ENCODE measurements at regions not wholly inside any gene's neighbourhood (a gene's known extent, or its start where the extent isn't known, plus 50 kb on each side); places are given as distances from the start of the nearest gene placed in this dataset.
"Not testable (repeated sequence)": the region's sequence is repeated elsewhere in the genome, so short reads cannot be mapped to it uniquely, and the experiment has no call there.

DNA sequence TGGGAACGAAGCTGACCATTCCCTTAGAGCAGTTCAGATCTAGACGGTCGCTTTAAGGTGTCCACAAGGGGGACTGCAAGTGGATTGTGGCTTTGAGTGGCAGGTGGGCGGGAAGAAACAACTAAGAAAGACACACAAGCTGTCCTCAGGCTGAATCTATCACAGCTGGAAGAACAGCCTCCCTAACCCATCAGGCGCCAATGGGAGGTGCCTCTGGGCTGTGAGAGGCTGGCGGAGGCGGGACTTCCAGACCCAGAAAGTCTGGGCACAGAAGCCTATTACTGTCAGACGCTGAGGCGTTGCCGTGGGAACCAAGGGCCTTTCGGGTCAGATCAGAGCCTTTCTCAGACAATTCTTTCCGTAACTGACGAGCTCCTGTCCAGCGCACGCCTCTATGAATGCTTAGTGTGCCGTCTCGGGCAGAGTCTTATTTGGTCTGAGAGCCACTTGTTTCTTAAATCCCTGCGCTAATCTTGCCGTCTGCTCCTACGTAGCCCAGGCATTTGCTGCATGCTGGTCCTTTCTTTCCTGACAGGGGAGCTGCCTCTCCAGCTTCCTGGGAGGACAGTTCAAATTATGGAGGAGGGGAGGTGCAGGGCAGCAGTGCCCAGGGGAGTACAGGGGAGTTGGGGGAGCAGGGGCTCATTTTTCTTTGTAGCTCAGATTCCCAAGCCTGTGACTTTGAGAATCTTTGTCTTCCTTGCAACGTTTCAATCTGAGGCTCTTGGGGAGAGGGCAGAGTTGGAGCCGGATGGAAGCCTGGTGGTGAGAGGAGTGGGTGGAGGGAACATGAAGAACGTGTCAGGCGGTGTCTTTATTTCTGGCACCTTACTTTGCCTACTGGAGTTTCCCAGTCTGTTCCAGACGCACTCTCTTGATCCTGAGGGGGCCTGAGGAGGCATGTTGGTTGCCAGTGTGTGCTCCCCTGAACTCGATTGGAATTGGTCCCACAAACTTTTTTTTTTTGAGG is 618.7 kb downstream of the KCNJ18 start:
- Mint-ChIP-seq H3K4me1 (no peaks in the 10 kb centered on the region), H3K36me3 (peaks cover 0 to 11% (median 6%) of the 10 kb centered on the region in 3 donors), H3K4me3 (no peak overlapping the region), H3K27me3 (ENCODE audit: low read depth in 3 of 3) (peaks cover 0 to 3% (median 2%) of the 10 kb centered on the region in 3 donors), H3K9me3 (peaks cover 18 to 49% (median 44%) of the 10 kb centered on the region in 6 donors), H3K27ac (no peak overlapping the region)
- DNase-seq: no peak

DNA sequence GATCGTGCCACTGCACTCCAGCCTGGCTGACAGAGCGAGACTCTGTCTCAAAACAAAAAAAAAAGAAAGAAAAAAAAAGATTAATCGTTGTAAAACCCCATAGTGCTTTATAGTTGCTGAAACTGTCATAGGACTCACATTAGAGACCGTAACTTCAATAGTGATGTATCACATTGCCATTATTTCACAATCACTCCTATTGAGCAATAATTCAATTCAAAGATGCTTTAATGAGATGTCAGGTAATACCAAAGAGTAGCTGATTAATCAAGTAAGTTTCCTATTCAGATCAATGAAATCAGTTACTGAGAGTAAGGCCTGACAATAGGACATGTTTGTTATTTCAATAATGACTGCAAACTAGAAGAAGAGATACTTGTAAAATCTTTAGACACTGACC is 628.7 kb downstream of the KCNJ18 start:
- not testable (repeated sequence) for DNase-seq; H3K4me1 Mint-ChIP-seq; H3K27ac Mint-ChIP-seq; H3K27me3 Mint-ChIP-seq (ENCODE audit: low read depth in 3 of 3); H3K4me3 Mint-ChIP-seq; H3K36me3 Mint-ChIP-seq
- peaks cover 17 to 61% (median 47%) of the 10 kb centered on the region in 6 donors for H3K9me3 Mint-ChIP-seq

DNA sequence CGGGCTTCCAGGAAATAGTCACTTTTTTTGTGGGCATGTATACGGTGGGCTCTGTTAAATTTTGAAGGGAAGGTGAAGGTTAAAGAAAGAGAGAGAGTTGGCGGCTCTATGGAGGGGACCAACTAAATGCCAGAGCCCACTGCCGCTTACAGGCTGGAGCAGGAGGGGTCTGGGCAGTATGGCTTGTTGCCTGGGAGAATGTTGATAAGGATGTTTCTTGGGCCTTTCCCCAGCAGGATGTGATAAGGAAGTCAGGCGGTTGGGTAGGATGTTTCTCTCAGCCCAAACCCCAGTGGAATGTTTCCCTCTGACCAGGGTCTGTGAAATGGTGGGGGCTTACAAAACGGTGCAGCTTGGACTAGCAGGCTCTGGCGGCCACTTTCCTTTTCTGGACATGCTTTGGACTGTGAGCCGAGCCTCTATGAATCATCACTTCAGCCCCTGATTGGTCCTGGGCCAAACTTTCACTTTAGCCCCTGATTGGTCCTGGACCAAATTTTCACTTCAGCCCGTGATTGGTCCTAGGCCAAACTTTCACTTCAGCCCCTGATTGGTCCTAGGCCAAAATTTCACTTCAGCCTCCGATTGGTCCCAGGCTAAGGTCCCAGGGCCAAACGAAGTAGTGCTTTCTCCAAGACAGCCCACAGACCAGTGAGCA is 630.7 kb downstream of the KCNJ18 start:
- H3K27ac Mint-ChIP-seq; H3K36me3 Mint-ChIP-seq; DNase-seq; H3K4me3 Mint-ChIP-seq; H3K27me3 Mint-ChIP-seq (ENCODE audit: low read depth in 3 of 3); H3K4me1 Mint-ChIP-seq: not testable (repeated sequence)
- H3K9me3 Mint-ChIP-seq: peaks cover 12 to 52% (median 42%) of the 10 kb centered on the region in 6 donors

DNA sequence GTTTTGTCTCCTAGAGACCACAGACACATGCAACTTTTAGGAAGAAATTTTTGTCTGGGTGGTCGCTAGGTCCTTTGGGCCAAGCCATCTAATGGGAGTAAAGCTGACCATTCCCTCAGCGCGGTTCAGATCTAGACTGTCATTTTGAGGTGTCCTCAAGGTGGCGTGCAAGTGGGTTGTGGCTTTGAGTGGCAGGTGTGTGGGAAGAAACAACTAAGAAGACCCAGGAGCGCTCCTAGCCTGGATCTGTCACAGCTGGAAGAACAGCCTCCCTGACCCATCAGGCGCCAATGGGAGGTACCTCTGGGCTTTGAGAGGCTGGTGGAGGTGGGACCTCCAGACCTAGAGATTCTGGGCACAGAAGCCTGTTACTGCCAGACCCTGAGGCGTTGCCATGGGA is 645.1 kb downstream of the KCNJ18 start:
- no peak overlapping the region for H3K4me3 Mint-ChIP-seq
- DNase-seq: no peak
- peaks cover 10 to 35% (median 17%) of the 10 kb centered on the region in 6 donors for H3K9me3 Mint-ChIP-seq
- no peaks in the 10 kb centered on the region for H3K36me3 Mint-ChIP-seq
- no peaks in the 10 kb centered on the region for H3K4me1 Mint-ChIP-seq
- H3K27ac Mint-ChIP-seq: no peak overlapping the region
- no peaks in the 10 kb centered on the region for H3K27me3 Mint-ChIP-seq (ENCODE audit: low read depth in 3 of 3)

- not testable (repeated sequence) for H3K4me1 Mint-ChIP-seq; H3K27ac Mint-ChIP-seq; H3K27me3 Mint-ChIP-seq (ENCODE audit: low read depth in 3 of 3); H3K4me3 Mint-ChIP-seq; DNase-seq; H3K36me3 Mint-ChIP-seq
- H3K9me3 Mint-ChIP-seq: peaks cover 11 to 44% (median 28%) of the 10 kb centered on the region in 6 donors
Measured at GRCh38 chr17:22356603-22357002, 664.3 kb downstream of the KCNJ18 start.

- peaks cover 15 to 59% (median 42%) of the 10 kb centered on the region in 6 donors for H3K9me3 Mint-ChIP-seq
- not testable (repeated sequence) for H3K4me1 Mint-ChIP-seq; H3K27me3 Mint-ChIP-seq (ENCODE audit: low read depth in 3 of 3); H3K4me3 Mint-ChIP-seq; H3K36me3 Mint-ChIP-seq; H3K27ac Mint-ChIP-seq; DNase-seq
Measured at GRCh38 chr17:22370988-22371387, 678.7 kb downstream of the KCNJ18 start.

DNA sequence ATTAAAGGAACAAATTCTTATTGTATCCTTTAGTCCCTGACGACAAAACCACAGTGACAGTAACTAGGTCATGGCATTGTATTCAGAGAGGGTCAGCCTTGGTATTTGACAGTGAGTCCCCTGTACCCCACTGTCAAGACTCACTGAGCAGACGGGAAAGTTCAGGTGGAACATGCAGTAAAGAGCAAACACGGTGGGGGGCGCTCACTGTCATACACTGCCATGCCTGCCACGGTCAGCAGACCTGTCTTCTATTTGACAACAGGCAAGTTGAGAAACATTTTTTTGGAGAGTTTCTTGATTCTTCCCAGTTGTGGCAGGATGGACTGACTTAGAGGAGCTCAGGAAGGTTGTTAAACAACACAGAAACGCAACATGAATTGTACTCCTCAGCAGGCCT is 681.6 kb downstream of the KCNJ18 start:
- peaks cover 0 to 3% (median 2%) of the 10 kb centered on the region in 3 donors for H3K36me3 Mint-ChIP-seq

DNA sequence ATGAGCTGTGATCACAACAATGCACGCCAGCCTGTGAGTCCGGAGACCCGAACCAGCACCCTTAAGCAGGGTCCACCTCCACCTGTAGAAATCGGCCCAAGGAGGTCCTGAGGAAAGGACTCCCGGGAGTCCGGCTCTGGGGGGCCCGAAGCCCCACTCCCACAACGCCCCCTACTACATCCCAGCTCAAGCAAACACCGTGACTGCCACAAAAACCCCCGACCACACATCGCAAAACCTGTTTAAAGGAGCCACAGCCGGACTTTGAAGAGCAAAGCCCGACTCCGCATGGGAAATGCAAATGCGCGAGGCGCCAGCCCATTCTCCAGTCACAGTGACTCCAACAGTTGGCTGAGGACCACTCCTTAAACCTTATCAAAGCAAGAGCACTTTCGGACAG is 682.4 kb downstream of the KCNJ18 start:
- Mint-ChIP-seq H3K4me1 (no peaks in the 10 kb centered on the region), H3K27ac (no peak overlapping the region), H3K27me3 (ENCODE audit: low read depth in 3 of 3) (peaks cover 0 to 2% (median 0%) of the 10 kb centered on the region in 3 donors), H3K9me3 (peaks cover 15 to 50% (median 34%) of the 10 kb centered on the region in 6 donors), H3K36me3 (peaks cover 0 to 3% (median 2%) of the 10 kb centered on the region in 3 donors), H3K4me3 (peak overlapping the region in 1 of 5 donors; percentile 17)
- DNase-seq: no peak

More for the DNA sequence above, 681.6 kb downstream of the KCNJ18 start:
- H3K4me3 Mint-ChIP-seq: no peak overlapping the region
- no peak overlapping the region for H3K27ac Mint-ChIP-seq
- no peak for DNase-seq
- no peaks in the 10 kb centered on the region for H3K4me1 Mint-ChIP-seq
- H3K27me3 Mint-ChIP-seq (ENCODE audit: low read depth in 3 of 3): peaks cover 0 to 2% (median 0%) of the 10 kb centered on the region in 3 donors
- H3K9me3 Mint-ChIP-seq: peaks cover 15 to 53% (median 37%) of the 10 kb centered on the region in 6 donors

DNA sequence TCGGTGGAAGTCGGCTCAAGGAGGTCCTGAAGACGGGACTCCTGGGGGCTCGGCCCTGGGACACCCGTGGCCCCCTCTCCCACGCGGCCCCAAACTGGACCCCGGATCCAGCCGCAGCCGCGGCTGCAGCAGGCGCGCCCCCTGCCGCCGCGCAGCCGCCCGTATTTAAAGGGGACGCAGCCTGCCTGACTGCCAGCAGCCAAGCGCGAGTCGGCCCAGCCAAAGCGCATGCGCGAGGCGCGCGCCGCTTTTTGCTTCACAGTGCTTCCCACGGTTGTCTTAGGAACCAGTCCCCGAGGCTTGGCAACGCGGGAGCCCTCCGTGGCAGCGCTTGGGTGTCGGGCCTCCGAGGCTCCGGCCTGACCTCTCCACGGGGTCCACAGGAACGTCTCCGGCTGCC is 684.4 kb downstream of the KCNJ18 start:
- H3K36me3 Mint-ChIP-seq; H3K27ac Mint-ChIP-seq; DNase-seq; H3K4me3 Mint-ChIP-seq; H3K27me3 Mint-ChIP-seq (ENCODE audit: low read depth in 3 of 3); H3K4me1 Mint-ChIP-seq: not testable (repeated sequence)
- H3K9me3 Mint-ChIP-seq: peaks cover 15 to 35% (median 22%) of the 10 kb centered on the region in 6 donors

- H3K27me3 Mint-ChIP-seq (ENCODE audit: low read depth in 3 of 3); H3K4me3 Mint-ChIP-seq; H3K4me1 Mint-ChIP-seq; H3K36me3 Mint-ChIP-seq; DNase-seq; H3K27ac Mint-ChIP-seq: not testable (repeated sequence)
- peaks cover 10 to 16% (median 13%) of the 10 kb centered on the region in 6 donors for H3K9me3 Mint-ChIP-seq
Measured at GRCh38 chr17:22378748-22379147, 686.4 kb downstream of the KCNJ18 start.

- H3K4me3 Mint-ChIP-seq; H3K27me3 Mint-ChIP-seq (ENCODE audit: low read depth in 3 of 3); H3K27ac Mint-ChIP-seq; H3K4me1 Mint-ChIP-seq; H3K36me3 Mint-ChIP-seq; H3K9me3 Mint-ChIP-seq; DNase-seq: not testable (repeated sequence)
Measured at GRCh38 chr17:22381589-22381988, 689.3 kb downstream of the KCNJ18 start.

DNA sequence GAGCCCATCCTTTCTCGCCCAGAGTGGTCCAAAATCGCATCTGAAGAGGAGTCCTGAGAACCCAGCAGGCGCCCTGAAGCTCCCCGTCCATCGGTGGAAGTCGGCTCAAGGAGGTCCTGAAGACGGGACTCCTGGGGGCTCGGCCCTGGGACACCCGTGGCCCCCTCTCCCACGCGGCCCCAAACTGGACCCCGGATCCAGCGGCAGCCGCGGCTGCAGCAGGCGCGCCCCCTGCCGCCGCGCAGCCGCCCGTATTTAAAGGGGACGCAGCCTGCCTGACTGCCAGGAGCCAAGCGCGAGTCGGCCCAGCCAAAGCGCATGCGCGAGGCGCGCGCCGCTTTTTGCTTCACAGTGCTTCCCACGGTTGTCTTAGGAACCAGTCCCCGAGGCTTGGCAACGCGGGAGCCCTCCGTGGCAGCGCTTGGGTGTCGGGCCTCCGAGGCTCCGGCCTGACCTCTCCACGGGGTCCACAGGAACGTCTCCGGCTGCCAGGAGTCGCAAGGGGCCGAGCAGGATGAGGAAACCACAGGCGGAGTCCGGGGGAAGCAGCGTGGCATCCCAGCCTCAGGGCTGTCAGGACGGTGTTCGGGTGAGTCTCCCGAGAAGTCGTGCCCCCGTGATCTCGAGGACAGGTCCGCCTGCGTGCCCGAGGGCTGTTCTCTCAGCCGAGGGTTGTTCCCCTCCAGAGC is 691.6 kb downstream of the KCNJ18 start:
- H3K4me1 Mint-ChIP-seq, DNase-seq: not testable (repeated sequence)

DNA sequence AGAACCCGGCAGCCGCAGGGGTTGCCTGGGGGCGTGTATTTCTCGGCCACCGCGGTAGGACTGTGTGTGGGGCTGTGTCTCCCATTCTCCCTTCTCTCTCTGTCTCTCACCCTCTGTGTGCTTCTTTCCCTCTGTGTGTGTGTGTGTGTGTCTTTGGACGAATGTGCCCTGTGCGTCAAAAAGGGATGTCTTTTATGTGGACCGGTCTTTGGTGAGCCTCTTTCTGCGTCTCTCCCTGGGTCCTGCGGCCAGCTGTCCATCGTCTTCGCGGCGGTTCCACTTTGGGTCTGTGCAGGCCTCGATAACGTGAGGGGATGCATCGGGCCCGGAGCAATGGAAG is 692.1 kb downstream of the KCNJ18 start:
- H3K4me1 Mint-ChIP-seq; DNase-seq; H3K4me3 Mint-ChIP-seq; H3K27ac Mint-ChIP-seq; H3K36me3 Mint-ChIP-seq; H3K9me3 Mint-ChIP-seq; H3K27me3 Mint-ChIP-seq (ENCODE audit: low read depth in 3 of 3): not testable (repeated sequence)

More for the DNA sequence above, 691.6 kb downstream of the KCNJ18 start:
- not testable (repeated sequence) for H3K27me3 Mint-ChIP-seq (ENCODE audit: low read depth in 3 of 3); H3K36me3 Mint-ChIP-seq; H3K27ac Mint-ChIP-seq; H3K9me3 Mint-ChIP-seq; H3K4me3 Mint-ChIP-seq

DNA sequence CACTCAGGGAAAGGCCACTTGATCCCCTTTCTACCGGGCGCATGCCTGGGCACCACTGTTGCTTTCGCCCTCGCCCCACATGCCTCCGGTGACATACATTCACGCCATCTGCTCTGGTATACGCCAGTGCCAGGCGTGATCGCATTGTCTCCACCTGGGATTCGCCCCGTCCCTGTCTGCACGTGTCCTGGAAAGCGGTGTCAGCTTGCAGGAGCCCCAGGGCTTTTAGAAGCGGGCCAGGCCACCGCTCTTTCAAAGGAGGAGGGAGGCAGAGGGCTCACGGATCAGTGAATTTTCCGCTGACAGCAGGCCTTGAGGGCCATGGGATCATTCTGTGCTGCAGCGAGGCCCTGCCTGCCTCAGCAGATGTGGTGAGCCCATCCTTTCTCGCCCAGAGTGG is 706.1 kb downstream of the KCNJ18 start:
- H3K9me3 Mint-ChIP-seq; H3K4me1 Mint-ChIP-seq; H3K27ac Mint-ChIP-seq; H3K4me3 Mint-ChIP-seq; H3K27me3 Mint-ChIP-seq (ENCODE audit: low read depth in 3 of 3); DNase-seq; H3K36me3 Mint-ChIP-seq: not testable (repeated sequence)
